Astrocyte (in vitro differentiated cells and primary cell): ENCODE measurements at regions not wholly inside any gene's neighbourhood (a gene's known extent, or its start where the extent isn't known, plus 50 kb on each side); places are given as distances from the start of the nearest gene placed in this dataset.

Experiments used
- DNase-seq: peaks from one replicate; pipeline ENCODE4 v3.0.0-alpha.2; 2010; ENCODE audit warnings: low read depth
- FAIRE-seq: peaks from 2 replicates; lab custom pipeline; 2011; peaks lifted over from hg19 to GRCh38; lab: Jason Lieb, UNC
- H2AFZ ChIP-seq: 2 replicates; pipeline ENCODE4 v1.6.0; 2012; ENCODE audit warnings: low read depth, low read length, inconsistent platforms
- H3K27ac ChIP-seq: 2 replicates; pipeline ENCODE4 v1.5.1; 2011; ENCODE audit warnings: low read depth, low read length, inconsistent platforms
- H3K27me3 ChIP-seq: 2 replicates; pipeline ENCODE4 v1.6.0; 2011; ENCODE audit warnings: low read length, inconsistent platforms; ENCODE audit not compliant: insufficient read depth
- H3K36me3 ChIP-seq: 2 replicates; pipeline ENCODE4 v1.5.1; 2011; ENCODE audit warnings: low read length, inconsistent platforms; ENCODE audit not compliant: insufficient read depth
- H3K4me1 ChIP-seq: 2 replicates; pipeline ENCODE4 v1.5.1; 2011; ENCODE audit warnings: low read length, inconsistent platforms; ENCODE audit not compliant: insufficient read depth
- H3K4me2 ChIP-seq: 2 replicates; pipeline ENCODE4 v1.6.0; 2012; ENCODE audit warnings: low read length, inconsistent platforms
- H3K4me3 ChIP-seq: 2 replicates; pipeline ENCODE4 v1.5.1; 2011; ENCODE audit warnings: low read depth, mild to moderate bottlenecking, low read length, inconsistent platforms; ENCODE audit not compliant: insufficient read depth
- H3K79me2 ChIP-seq: 2 replicates; pipeline ENCODE4 v1.6.0; 2012; ENCODE audit warnings: mild to moderate bottlenecking, low read length, inconsistent platforms; ENCODE audit not compliant: insufficient read depth
- H3K9ac ChIP-seq: 2 replicates; pipeline ENCODE4 v1.6.0; 2012; ENCODE audit warnings: mild to moderate bottlenecking, low read length, inconsistent platforms
- H3K9me3 ChIP-seq: 2 replicates; pipeline ENCODE4 v1.5.1; 2012; ENCODE audit warnings: low read depth, mild to moderate bottlenecking, low read length, inconsistent platforms; ENCODE audit not compliant: insufficient read depth
- H4K20me1 ChIP-seq: 2 replicates; pipeline ENCODE4 v1.6.0; 2012; ENCODE audit warnings: low read length, inconsistent platforms; ENCODE audit not compliant: insufficient read depth
- H3K27ac Mint-ChIP-seq: one replicate; pipeline ENCODE4 v1.8.0; 2021; ENCODE audit warnings: mild to moderate bottlenecking, mixed read lengths; ENCODE audit not compliant: unreplicated experiment
- H3K27me3 Mint-ChIP-seq: one replicate; pipeline ENCODE4 v1.8.0; 2021; ENCODE audit warnings: low read depth, mixed read lengths; ENCODE audit not compliant: unreplicated experiment
- H3K36me3 Mint-ChIP-seq: one replicate; pipeline ENCODE4 v1.8.0; 2021; ENCODE audit warnings: low read depth, mixed read lengths; ENCODE audit not compliant: unreplicated experiment
- H3K4me1 Mint-ChIP-seq: one replicate; pipeline ENCODE4 v1.8.0; 2021; ENCODE audit warnings: low read depth, mixed read lengths; ENCODE audit not compliant: unreplicated experiment
- H3K4me3 Mint-ChIP-seq: one replicate; pipeline ENCODE4 v1.8.0; 2021; ENCODE audit warnings: mild to moderate bottlenecking, moderate library complexity, mixed read lengths; ENCODE audit not compliant: unreplicated experiment
- H3K9me3 Mint-ChIP-seq: one replicate; pipeline ENCODE4 v1.8.0; 2021; ENCODE audit warnings: mild to moderate bottlenecking, mixed read lengths; ENCODE audit not compliant: unreplicated experiment
- EZH2 ChIP-seq: IDR thresholded peaks from 2 replicates; pipeline ENCODE4 v1.6.1; 2012; ENCODE audit warnings: mild to moderate bottlenecking, low read length, inconsistent platforms; ENCODE audit not compliant: insufficient read depth
- TF ChIP-seq, protein P1 (sequence below): IDR thresholded peaks from 2 replicates; pipeline ENCODE4 v1.5.1; 2011; ENCODE audit warnings: low read depth, mild to moderate bottlenecking, inconsistent platforms, low read length, moderate library complexity; ENCODE audit not compliant: insufficient read depth

DNA sequence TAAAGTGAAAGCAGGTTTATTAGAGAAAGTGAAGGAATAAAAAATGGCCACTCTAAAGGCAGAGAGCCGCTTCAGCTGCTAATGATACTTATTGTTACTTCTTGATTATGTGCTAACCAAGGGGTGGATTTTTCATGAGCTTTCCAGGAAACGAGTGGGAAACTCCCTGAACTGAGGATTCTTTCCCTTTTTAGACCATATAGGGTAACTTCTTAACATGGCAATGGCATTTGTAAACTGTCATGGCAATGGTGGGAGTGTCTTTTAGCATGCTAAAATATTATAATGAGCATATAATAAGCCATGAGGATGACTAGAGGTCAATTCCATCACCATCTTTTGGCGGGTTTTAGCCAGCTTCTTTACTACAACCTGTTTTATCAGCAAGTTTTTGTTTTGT is 890.0 kb downstream of the UQCRFS1 start:
- no peak overlapping the region for H2AFZ ChIP-seq
- Mint-ChIP-seq H3K27ac (no peak overlapping the region), H3K9me3 (no peaks in the 10 kb centered on the region), H3K4me1 (peaks cover 2% of the 10 kb centered on the region), H3K4me3 (no peak overlapping the region), H3K36me3 (no peaks in the 10 kb centered on the region), H3K27me3 (peaks cover 21% of the 10 kb centered on the region)
- no peaks in the 10 kb centered on the region for H3K4me1 ChIP-seq
- H3K9me3 ChIP-seq, result no peaks in the 10 kb centered on the region
- DNase-seq, result no peak
- TF ChIP-seq, protein P1, sequence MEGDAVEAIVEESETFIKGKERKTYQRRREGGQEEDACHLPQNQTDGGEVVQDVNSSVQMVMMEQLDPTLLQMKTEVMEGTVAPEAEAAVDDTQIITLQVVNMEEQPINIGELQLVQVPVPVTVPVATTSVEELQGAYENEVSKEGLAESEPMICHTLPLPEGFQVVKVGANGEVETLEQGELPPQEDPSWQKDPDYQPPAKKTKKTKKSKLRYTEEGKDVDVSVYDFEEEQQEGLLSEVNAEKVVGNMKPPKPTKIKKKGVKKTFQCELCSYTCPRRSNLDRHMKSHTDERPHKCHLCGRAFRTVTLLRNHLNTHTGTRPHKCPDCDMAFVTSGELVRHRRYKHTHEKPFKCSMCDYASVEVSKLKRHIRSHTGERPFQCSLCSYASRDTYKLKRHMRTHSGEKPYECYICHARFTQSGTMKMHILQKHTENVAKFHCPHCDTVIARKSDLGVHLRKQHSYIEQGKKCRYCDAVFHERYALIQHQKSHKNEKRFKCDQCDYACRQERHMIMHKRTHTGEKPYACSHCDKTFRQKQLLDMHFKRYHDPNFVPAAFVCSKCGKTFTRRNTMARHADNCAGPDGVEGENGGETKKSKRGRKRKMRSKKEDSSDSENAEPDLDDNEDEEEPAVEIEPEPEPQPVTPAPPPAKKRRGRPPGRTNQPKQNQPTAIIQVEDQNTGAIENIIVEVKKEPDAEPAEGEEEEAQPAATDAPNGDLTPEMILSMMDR, result no peak
- no peak for TF ChIP-seq EZH2
- H3K9ac ChIP-seq, result no peak overlapping the region
- H3K27me3 ChIP-seq, result no peaks in the 10 kb centered on the region
- no peak overlapping the region for H3K4me2 ChIP-seq
- H3K36me3 ChIP-seq, result no peaks in the 10 kb centered on the region
- H3K27ac ChIP-seq, result no peak overlapping the region
- no peaks in the 10 kb centered on the region for H4K20me1 ChIP-seq
- H3K4me3 ChIP-seq, result no peak overlapping the region
- FAIRE-seq, result no peak
- H3K79me2 ChIP-seq, result no peaks in the 10 kb centered on the region

DNA sequence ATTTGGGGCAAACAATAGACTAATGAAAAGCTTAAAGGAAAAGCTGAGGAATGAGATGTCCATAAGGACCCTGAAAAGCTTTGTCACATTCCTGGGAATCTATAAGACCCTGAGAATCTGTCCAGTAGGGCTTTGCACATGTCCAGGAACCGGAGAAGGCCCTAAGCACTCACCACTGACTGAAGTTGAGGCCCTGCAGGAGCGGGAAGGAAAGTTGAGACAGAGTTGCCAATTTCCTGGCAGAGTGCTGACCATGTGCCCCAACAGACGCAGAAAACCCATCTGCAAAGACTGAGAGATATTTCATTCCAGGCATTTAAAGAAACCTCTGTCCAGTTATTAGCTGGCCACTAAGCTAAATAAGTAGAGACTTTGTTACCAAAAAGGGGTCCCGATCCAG is 890.5 kb downstream of the UQCRFS1 start:
- no peaks in the 10 kb centered on the region for H4K20me1 ChIP-seq
- no peaks in the 10 kb centered on the region for H3K79me2 ChIP-seq
- H2AFZ ChIP-seq, result no peak overlapping the region
- DNase-seq (no peak), FAIRE-seq (no peak)
- no peak overlapping the region for H3K9ac ChIP-seq
- no peaks in the 10 kb centered on the region for H3K36me3 ChIP-seq
- H3K4me2 ChIP-seq, result no peak overlapping the region
- Mint-ChIP-seq H3K27ac (no peak overlapping the region), H3K9me3 (no peaks in the 10 kb centered on the region), H3K4me1 (peaks cover 2% of the 10 kb centered on the region), H3K27me3 (peaks cover 21% of the 10 kb centered on the region), H3K36me3 (no peaks in the 10 kb centered on the region), H3K4me3 (no peak overlapping the region)
- H3K9me3 ChIP-seq, result no peaks in the 10 kb centered on the region
- no peak overlapping the region for H3K4me3 ChIP-seq
- TF ChIP-seq, protein P1, result no peak
- TF ChIP-seq EZH2, result no peak
- no peak overlapping the region for H3K27ac ChIP-seq
- no peaks in the 10 kb centered on the region for H3K27me3 ChIP-seq
- H3K4me1 ChIP-seq, result no peaks in the 10 kb centered on the region

GRCh38 chr19:28319918-28320317 is 893.0 kb downstream of the UQCRFS1 start:
- no peaks in the 10 kb centered on the region for H3K36me3 Mint-ChIP-seq
- no peak overlapping the region for H3K27ac Mint-ChIP-seq
- TF ChIP-seq, protein P1, result no peak
- TF ChIP-seq EZH2, result no peak
- Histone ChIP-seq H3K9me3 (no peaks in the 10 kb centered on the region), H3K27me3 (no peaks in the 10 kb centered on the region), H2AFZ (no peak overlapping the region), H3K36me3 (no peaks in the 10 kb centered on the region), H3K9ac (no peak overlapping the region), H3K4me1 (peaks cover 2% of the 10 kb centered on the region), H3K27ac (no peak overlapping the region), H3K79me2 (no peaks in the 10 kb centered on the region), H3K4me2 (no peak overlapping the region), H4K20me1 (no peaks in the 10 kb centered on the region), H3K4me3 (no peak overlapping the region)
- H3K4me1 Mint-ChIP-seq, result peaks cover 9% of the 10 kb centered on the region
- FAIRE-seq (no peak), DNase-seq (no peak)
- H3K27me3 Mint-ChIP-seq, result peaks cover 2% of the 10 kb centered on the region
- H3K4me3 Mint-ChIP-seq, result no peak overlapping the region
- H3K9me3 Mint-ChIP-seq, result no peaks in the 10 kb centered on the region
